ENCODE measurements at regions not wholly inside any gene's neighbourhood (a gene's known extent, or its start where the extent isn't known, plus 50 kb on each side); places are given as distances from the start of the nearest gene placed in this dataset.

DNA sequence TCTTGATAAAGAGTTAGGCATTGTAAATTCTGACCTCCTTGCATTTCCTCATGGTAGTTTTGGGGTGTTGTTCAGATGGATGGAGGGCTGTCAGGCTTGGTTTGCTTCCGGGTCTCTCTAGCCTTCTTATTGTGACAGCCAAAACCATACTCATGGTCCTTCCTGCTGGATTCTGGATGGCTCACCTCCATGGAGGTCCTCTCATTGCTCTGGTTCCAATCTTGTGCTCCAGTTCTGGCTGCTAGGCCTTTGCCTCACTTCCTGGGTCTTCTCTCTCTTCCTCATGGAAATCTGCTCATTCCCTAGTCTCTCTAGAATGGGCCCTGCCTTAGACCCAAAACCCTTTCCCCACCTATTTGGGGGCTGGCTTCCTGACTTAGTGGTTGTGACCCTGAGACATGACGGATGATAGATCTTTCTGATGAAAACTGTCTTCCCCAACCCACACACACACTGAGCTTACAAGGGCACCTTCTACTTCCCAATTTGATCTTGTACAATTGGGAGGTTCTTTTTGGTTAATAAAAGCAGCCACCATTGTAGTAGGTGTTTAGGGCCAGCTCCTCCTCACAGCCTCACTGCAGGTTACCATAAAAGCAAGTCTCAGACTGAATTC, 66.2 kb upstream of the XCR1 start:
- no peaks in the 10 kb centered on the region for H3K36me3 ChIP-seq (ENCODE audit: insufficient read depth, low read length, poor library complexity, severe bottlenecking)
- ChIA-PET POLR2A (ENCODE audit: low non-redundant PET) (no interaction called here), CTCF (no interaction called here)
- no TSS peak for BruUV-seq (replicated peaks)
- H3K4me1 ChIP-seq (ENCODE audit: insufficient read depth, low read length, poor library complexity, severe bottlenecking): no peaks in the 10 kb centered on the region
- TF ChIP-seq, protein P1, sequence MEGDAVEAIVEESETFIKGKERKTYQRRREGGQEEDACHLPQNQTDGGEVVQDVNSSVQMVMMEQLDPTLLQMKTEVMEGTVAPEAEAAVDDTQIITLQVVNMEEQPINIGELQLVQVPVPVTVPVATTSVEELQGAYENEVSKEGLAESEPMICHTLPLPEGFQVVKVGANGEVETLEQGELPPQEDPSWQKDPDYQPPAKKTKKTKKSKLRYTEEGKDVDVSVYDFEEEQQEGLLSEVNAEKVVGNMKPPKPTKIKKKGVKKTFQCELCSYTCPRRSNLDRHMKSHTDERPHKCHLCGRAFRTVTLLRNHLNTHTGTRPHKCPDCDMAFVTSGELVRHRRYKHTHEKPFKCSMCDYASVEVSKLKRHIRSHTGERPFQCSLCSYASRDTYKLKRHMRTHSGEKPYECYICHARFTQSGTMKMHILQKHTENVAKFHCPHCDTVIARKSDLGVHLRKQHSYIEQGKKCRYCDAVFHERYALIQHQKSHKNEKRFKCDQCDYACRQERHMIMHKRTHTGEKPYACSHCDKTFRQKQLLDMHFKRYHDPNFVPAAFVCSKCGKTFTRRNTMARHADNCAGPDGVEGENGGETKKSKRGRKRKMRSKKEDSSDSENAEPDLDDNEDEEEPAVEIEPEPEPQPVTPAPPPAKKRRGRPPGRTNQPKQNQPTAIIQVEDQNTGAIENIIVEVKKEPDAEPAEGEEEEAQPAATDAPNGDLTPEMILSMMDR (conservative IDR thresholded peaks at IDR 0.05; ENCODE audit: low read depth, low read length): no peak
- no peak for TF ChIP-seq EZH2 (IDR thresholded peaks at IDR 0.05; ENCODE audit: borderline replicate concordance, low read depth, low read length, poor library complexity, severe bottlenecking)
- DNase-seq (ENCODE audit: low spot score): no peak
- no peaks in the 10 kb centered on the region for H3K27me3 ChIP-seq (replicated peaks; ENCODE audit: insufficient read depth, low read depth, low read length, poor library complexity)
- no peaks in the 10 kb centered on the region for H3K9me3 ChIP-seq (ENCODE audit: low read depth, low read length, poor library complexity, severe bottlenecking)
- intact Hi-C loops (cut with micrococcal nuclease; ENCODE audit: unreplicated experiment): no loop called here
- H3K27ac ChIP-seq (ENCODE audit: low read depth, low read length, poor library complexity, severe bottlenecking): no peak overlapping the region
- no peak overlapping the region for H3K4me3 ChIP-seq (ENCODE audit: low read depth, low read length, poor library complexity, severe bottlenecking)

DNA sequence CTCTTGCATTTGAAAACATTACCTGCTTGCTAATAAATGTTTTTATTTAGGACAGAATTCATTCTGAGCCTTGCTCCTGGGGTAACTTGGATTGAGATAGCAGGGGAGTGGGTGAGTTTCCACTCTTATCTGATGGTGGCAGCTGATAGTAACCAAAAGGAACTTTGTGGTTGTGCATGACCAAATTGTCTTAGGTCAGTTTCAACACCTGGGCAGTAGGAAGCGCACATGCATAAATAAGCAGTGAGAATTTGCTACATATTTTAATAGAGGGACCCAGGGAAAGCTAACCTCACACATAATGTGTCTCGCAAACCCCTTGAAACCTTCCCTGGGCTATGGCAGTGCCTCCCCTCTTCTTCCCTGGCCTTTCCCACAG, 65.4 kb upstream of the XCR1 start:
- Histone ChIP-seq H3K36me3 (ENCODE audit: insufficient read depth, low read length, poor library complexity, severe bottlenecking) (no peaks in the 10 kb centered on the region), H3K9me3 (ENCODE audit: low read depth, low read length, poor library complexity, severe bottlenecking) (no peaks in the 10 kb centered on the region), H3K4me3 (ENCODE audit: low read depth, low read length, poor library complexity, severe bottlenecking) (no peak overlapping the region), H3K4me1 (ENCODE audit: insufficient read depth, low read length, poor library complexity, severe bottlenecking) (no peaks in the 10 kb centered on the region), H3K27ac (ENCODE audit: low read depth, low read length, poor library complexity, severe bottlenecking) (no peak overlapping the region), H3K27me3 (replicated peaks; ENCODE audit: insufficient read depth, low read depth, low read length, poor library complexity) (no peaks in the 10 kb centered on the region)
- intact Hi-C loops (cut with micrococcal nuclease; ENCODE audit: unreplicated experiment): no loop called here
- TF ChIP-seq EZH2 (IDR thresholded peaks at IDR 0.05; ENCODE audit: borderline replicate concordance, low read depth, low read length, poor library complexity, severe bottlenecking): no peak
- TF ChIP-seq, protein P1 (conservative IDR thresholded peaks at IDR 0.05; ENCODE audit: low read depth, low read length): no peak
- no TSS peak for BruUV-seq (replicated peaks)
- no peak for DNase-seq (ENCODE audit: low spot score)
- POLR2A ChIA-PET (ENCODE audit: low non-redundant PET): no interaction called here
- CTCF ChIA-PET: no interaction called here

DNA sequence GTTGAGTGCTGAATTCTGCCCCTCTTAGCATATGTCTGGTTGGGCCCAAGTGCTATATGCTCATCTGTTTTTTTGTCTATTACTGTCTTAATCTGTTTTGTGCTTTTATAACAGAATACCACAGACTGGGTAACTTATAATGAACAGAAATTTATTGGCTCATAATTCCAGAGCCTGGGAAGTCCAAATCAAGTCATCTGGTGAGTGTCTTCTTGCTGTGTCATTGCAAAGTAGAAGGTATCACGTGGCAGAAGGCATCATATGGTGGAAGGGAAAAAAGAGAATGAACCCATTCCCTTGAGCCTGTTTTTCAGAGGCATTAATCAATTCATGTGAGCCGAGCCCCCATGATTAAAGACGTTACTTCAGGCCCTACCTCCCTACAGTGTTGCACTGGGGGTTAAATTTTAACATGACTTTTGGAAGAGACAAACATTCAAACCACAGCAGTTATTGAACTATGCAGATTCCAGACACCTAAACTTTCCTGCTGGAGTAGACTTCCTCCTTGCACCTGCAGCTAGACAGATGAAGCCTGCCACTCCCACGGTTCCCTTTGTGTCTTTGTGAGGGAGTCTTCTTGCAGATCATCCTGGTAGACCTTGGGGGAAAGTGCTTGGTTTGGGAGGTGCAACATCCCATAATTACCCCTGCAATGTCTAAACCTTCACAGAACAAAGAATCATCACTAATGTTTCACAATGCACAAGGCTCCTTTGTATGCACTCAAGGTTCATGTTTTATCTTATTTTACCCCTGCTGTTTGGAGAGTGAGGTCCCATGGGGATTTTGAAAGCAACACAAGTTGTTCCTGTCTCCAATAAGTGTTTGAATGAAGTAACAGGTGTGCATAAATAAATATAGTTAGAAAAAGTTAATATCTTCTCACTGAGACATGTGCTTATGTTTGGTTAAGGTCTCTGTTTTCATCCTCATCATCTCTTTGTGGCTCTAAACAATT, 64.7 kb upstream of the XCR1 start:
- H3K27ac ChIP-seq (ENCODE audit: low read depth, low read length, poor library complexity, severe bottlenecking): no peak overlapping the region
- no TSS peak for BruUV-seq (replicated peaks)
- H3K9me3 ChIP-seq (ENCODE audit: low read depth, low read length, poor library complexity, severe bottlenecking): no peaks in the 10 kb centered on the region
- no peaks in the 10 kb centered on the region for H3K27me3 ChIP-seq (replicated peaks; ENCODE audit: insufficient read depth, low read depth, low read length, poor library complexity)
- intact Hi-C loops (cut with micrococcal nuclease; ENCODE audit: unreplicated experiment): no loop called here
- H3K4me1 ChIP-seq (ENCODE audit: insufficient read depth, low read length, poor library complexity, severe bottlenecking): no peaks in the 10 kb centered on the region
- TF ChIP-seq EZH2 (IDR thresholded peaks at IDR 0.05; ENCODE audit: borderline replicate concordance, low read depth, low read length, poor library complexity, severe bottlenecking): no peak
- TF ChIP-seq, protein P1 (conservative IDR thresholded peaks at IDR 0.05; ENCODE audit: low read depth, low read length): no peak
- no peak for DNase-seq (ENCODE audit: low spot score)
- no peaks in the 10 kb centered on the region for H3K36me3 ChIP-seq (ENCODE audit: insufficient read depth, low read length, poor library complexity, severe bottlenecking)
- POLR2A ChIA-PET (ENCODE audit: low non-redundant PET): no interaction called here
- CTCF ChIA-PET: no interaction called here
- no peak overlapping the region for H3K4me3 ChIP-seq (ENCODE audit: low read depth, low read length, poor library complexity, severe bottlenecking)
